ENCODE measurements at regions not wholly inside any gene's neighbourhood (a gene's known extent, or its start where the extent isn't known, plus 50 kb on each side); places are given as distances from the start of the nearest gene placed in this dataset.

- Histone ChIP-seq H3K4me3 (ENCODE audit: low read depth in 2 of 2, low read length in 1 of 2) (no peak overlapping the region), H3K9me2 (no peaks in the 10 kb centered on the region; the same call in 1 of the 2 replicates), H3K79me2 (ENCODE audit: insufficient read depth) (no peaks in the 10 kb centered on the region), H3K9ac (no peak overlapping the region), H3K4me2 (no peak overlapping the region), H3F3A (replicated peaks; ENCODE audit: insufficient read depth) (no peaks in the 10 kb centered on the region), H3K4me1 (ENCODE audit: control insufficient read depth in 1 of 2, insufficient read depth in 2 of 2, low read depth in 1 of 2, low read length in 1 of 2) (no peaks in the 10 kb centered on the region), H4K20me1 (ENCODE audit: insufficient read depth) (no peaks in the 10 kb centered on the region), H3K27me3 (ENCODE audit: insufficient read depth) (no peaks in the 10 kb centered on the region; the same call in 1 of the 2 replicates), H2AFZ (ENCODE audit: low read depth) (0 out of 2 replicates have a peak overlapping the region, but pooled peaks have one; percentile 11), H3K36me3 (replicated peaks in 1 of 2; ENCODE audit: control insufficient read depth in 1 of 2, insufficient read depth in 2 of 2, low read length in 1 of 2) (no peaks in the 10 kb centered on the region), H3K9me3 (no peaks in the 10 kb centered on the region), H3K27ac (ENCODE audit: low read depth in 2 of 2, low read length in 1 of 2) (no peak overlapping the region)
- DNase-seq = no peak
- 4% methylated on average over 2 of the region's 2 CpGs for WGBS (ENCODE audit: low lambda C conversion rate)
- ChIA-PET POLR2A (no interaction called here), CTCF (no interaction called here)
- TF ChIP-seq EZH2phosphoT487 (IDR thresholded peaks at IDR 0.05; ENCODE audit: borderline replicate concordance, low read depth) = no peak
- TF ChIP-seq SIN3A (IDR thresholded peaks at IDR 0.05; ENCODE audit: borderline replicate concordance, low read depth, low read length) = no peak
- TF ChIP-seq RCOR1 (IDR thresholded peaks at IDR 0.05; ENCODE audit: low read length) = no peak
- TF ChIP-seq RAD21 (IDR thresholded peaks at IDR 0.05; ENCODE audit: low read length) = no peak
- TF ChIP-seq ELF1 (IDR thresholded peaks at IDR 0.05) = no peak
- TF ChIP-seq JUND (IDR thresholded peaks at IDR 0.05) = no peak
- TF ChIP-seq, protein P1, sequence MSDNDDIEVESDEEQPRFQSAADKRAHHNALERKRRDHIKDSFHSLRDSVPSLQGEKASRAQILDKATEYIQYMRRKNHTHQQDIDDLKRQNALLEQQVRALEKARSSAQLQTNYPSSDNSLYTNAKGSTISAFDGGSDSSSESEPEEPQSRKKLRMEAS (IDR thresholded peaks at IDR 0.05; ENCODE audit: low read depth) = no peak
- no peak for TF ChIP-seq PBX3 (IDR thresholded peaks at IDR 0.05)
Measured at GRCh38 chr10:28082885-28083284, 84.0 kb upstream of the ODAD2 start.

DNA sequence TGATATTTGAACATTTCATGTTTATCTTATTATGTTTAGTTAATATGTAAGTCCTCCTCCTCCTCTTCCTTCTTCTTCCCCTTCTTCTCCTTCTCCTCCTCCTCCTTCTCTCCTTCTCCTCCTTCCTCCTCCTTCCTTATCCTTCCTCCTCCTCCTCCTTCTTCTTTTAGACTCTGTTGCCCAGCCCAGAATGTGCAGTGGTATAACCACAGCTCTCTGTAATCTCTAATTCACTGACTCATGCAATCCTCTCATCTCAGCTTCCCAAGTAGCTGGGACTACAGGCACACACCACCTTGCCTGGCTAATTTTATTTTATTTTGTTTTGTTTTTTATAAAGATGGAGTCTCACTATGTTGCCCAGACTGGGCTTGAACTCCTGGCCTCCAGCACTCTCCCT is 83.4 kb upstream of the ODAD2 start:
- POLR2A ChIA-PET = no interaction called here
- no peaks in the 10 kb centered on the region for H3K36me3 ChIP-seq (replicated peaks in 1 of 2; ENCODE audit: control insufficient read depth in 1 of 2, insufficient read depth in 2 of 2, low read length in 1 of 2)
- TF ChIP-seq USF1 (IDR thresholded peaks at IDR 0.05; ENCODE audit: borderline replicate concordance, low read depth) = no peak
- TF ChIP-seq, protein P2, sequence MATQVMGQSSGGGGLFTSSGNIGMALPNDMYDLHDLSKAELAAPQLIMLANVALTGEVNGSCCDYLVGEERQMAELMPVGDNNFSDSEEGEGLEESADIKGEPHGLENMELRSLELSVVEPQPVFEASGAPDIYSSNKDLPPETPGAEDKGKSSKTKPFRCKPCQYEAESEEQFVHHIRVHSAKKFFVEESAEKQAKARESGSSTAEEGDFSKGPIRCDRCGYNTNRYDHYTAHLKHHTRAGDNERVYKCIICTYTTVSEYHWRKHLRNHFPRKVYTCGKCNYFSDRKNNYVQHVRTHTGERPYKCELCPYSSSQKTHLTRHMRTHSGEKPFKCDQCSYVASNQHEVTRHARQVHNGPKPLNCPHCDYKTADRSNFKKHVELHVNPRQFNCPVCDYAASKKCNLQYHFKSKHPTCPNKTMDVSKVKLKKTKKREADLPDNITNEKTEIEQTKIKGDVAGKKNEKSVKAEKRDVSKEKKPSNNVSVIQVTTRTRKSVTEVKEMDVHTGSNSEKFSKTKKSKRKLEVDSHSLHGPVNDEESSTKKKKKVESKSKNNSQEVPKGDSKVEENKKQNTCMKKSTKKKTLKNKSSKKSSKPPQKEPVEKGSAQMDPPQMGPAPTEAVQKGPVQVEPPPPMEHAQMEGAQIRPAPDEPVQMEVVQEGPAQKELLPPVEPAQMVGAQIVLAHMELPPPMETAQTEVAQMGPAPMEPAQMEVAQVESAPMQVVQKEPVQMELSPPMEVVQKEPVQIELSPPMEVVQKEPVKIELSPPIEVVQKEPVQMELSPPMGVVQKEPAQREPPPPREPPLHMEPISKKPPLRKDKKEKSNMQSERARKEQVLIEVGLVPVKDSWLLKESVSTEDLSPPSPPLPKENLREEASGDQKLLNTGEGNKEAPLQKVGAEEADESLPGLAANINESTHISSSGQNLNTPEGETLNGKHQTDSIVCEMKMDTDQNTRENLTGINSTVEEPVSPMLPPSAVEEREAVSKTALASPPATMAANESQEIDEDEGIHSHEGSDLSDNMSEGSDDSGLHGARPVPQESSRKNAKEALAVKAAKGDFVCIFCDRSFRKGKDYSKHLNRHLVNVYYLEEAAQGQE (IDR thresholded peaks at IDR 0.05; ENCODE audit: low read depth, low read length) = no peak
- no peak for TF ChIP-seq NFIC (IDR thresholded peaks at IDR 0.05; ENCODE audit: borderline replicate concordance)
- TF ChIP-seq ZBTB33 (IDR thresholded peaks at IDR 0.05; ENCODE audit: borderline replicate concordance, low read depth) = no peak
- no peak for TF ChIP-seq MXI1 (IDR thresholded peaks at IDR 0.05; ENCODE audit: low read depth, low read length)
- no peak for TF ChIP-seq POLR2AphosphoS5 (IDR thresholded peaks at IDR 0.05; ENCODE audit: low read depth, low read length)
- no peak for TF ChIP-seq TCF12 (IDR thresholded peaks at IDR 0.05)
- no peak for TF ChIP-seq SIN3A (IDR thresholded peaks at IDR 0.05; ENCODE audit: borderline replicate concordance, low read depth, low read length)
- no peak for TF ChIP-seq NRF1 (IDR thresholded peaks at IDR 0.05; ENCODE audit: low read depth, low read length)
- no peak for TF ChIP-seq EP300 (IDR thresholded peaks at IDR 0.05; ENCODE audit: borderline replicate concordance in 1 of 2, low read depth in 1 of 2, low read length in 1 of 2)
- no peak for TF ChIP-seq RAD21 (IDR thresholded peaks at IDR 0.05; ENCODE audit: low read length)
- TF ChIP-seq PBX3 (IDR thresholded peaks at IDR 0.05) = no peak
- no peak for TF ChIP-seq USF2 (IDR thresholded peaks at IDR 0.05; ENCODE audit: borderline replicate concordance, low read depth, low read length)
- no peak for TF ChIP-seq RFX5 (IDR thresholded peaks at IDR 0.05; ENCODE audit: low read length)

More for the DNA sequence above, 83.4 kb upstream of the ODAD2 start:
- no peak for DNase-seq
- no peaks in the 10 kb centered on the region for H3K79me2 ChIP-seq (ENCODE audit: insufficient read depth)
- no peaks in the 10 kb centered on the region for H3F3A ChIP-seq (replicated peaks; ENCODE audit: insufficient read depth)
- H3K27ac ChIP-seq (ENCODE audit: low read depth in 2 of 2, low read length in 1 of 2) = no peak overlapping the region
- CTCF ChIA-PET = no interaction called here
- H3K4me2 ChIP-seq = no peak overlapping the region
- no peaks in the 10 kb centered on the region for H3K4me1 ChIP-seq (ENCODE audit: control insufficient read depth in 1 of 2, insufficient read depth in 2 of 2, low read depth in 1 of 2, low read length in 1 of 2)
- no peak overlapping the region for H2AFZ ChIP-seq (ENCODE audit: low read depth)
- H3K9ac ChIP-seq = no peak overlapping the region
- H3K9me2 ChIP-seq = no peaks in the 10 kb centered on the region; the same call in 1 of the 2 replicates
- no peaks in the 10 kb centered on the region for H4K20me1 ChIP-seq (ENCODE audit: insufficient read depth)
- no peaks in the 10 kb centered on the region; the same call in 1 of the 2 replicates for H3K27me3 ChIP-seq (ENCODE audit: insufficient read depth)
- no peak overlapping the region for H3K4me3 ChIP-seq (ENCODE audit: low read depth in 2 of 2, low read length in 1 of 2)
- no peaks in the 10 kb centered on the region for H3K9me3 ChIP-seq
